ENCODE measurements at regions not wholly inside any gene's neighbourhood (a gene's known extent, or its start where the extent isn't known, plus 50 kb on each side); places are given as distances from the start of the nearest gene placed in this dataset.

GRCh38 chr2:151063271-151063670 is 198.4 kb downstream of the RBM43 start:
- no peak for TF ChIP-seq BACH2 (CRISPR knock-in tag; IDR thresholded peaks at IDR 0.05; ENCODE audit: borderline replicate concordance)
- peak; percentile 20; the same call in 1 of the 2 replicates for TF ChIP-seq TCF4 (CRISPR knock-in tag; IDR thresholded peaks at IDR 0.05; ENCODE audit: borderline replicate concordance)
- 0 out of 2 replicates have a peak, but pooled peaks have one; percentile 41 for TF ChIP-seq ISL1 (CRISPR knock-in tag; IDR thresholded peaks at IDR 0.05)
- 0 out of 2 replicates have a peak, but pooled peaks have one; percentile 69 for TF ChIP-seq SNAI2 (CRISPR knock-in tag; IDR thresholded peaks at IDR 0.05)
- peak; percentile 98 for ATAC-seq

DNA sequence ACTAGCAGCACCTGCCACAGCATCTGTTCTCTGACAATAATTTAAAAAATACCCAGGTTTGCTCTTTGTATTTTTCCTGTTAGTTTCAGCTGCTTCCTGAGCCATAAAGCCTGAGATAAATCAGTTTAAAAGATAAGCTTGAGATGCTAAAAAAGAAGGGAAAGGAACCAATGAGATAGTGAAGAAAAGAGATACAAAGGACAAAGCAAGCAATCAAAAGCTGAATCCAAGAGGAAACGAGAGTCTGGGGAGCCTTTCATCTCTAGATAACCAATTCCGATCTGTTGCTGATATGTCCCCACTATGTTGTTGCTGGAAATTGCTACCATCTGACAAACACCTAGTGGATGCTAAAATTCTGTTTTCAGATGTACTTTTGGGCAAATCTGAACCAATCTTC is 201.4 kb downstream of the RBM43 start:
- no peak for ATAC-seq
- TF ChIP-seq OSR1 (CRISPR knock-in tag; IDR thresholded peaks at IDR 0.05) (no peak), TCF4 (CRISPR knock-in tag; IDR thresholded peaks at IDR 0.05; ENCODE audit: borderline replicate concordance) (peak; percentile 47; the same call in 1 of the 2 replicates)
- TF ChIP-seq, protein P1, sequence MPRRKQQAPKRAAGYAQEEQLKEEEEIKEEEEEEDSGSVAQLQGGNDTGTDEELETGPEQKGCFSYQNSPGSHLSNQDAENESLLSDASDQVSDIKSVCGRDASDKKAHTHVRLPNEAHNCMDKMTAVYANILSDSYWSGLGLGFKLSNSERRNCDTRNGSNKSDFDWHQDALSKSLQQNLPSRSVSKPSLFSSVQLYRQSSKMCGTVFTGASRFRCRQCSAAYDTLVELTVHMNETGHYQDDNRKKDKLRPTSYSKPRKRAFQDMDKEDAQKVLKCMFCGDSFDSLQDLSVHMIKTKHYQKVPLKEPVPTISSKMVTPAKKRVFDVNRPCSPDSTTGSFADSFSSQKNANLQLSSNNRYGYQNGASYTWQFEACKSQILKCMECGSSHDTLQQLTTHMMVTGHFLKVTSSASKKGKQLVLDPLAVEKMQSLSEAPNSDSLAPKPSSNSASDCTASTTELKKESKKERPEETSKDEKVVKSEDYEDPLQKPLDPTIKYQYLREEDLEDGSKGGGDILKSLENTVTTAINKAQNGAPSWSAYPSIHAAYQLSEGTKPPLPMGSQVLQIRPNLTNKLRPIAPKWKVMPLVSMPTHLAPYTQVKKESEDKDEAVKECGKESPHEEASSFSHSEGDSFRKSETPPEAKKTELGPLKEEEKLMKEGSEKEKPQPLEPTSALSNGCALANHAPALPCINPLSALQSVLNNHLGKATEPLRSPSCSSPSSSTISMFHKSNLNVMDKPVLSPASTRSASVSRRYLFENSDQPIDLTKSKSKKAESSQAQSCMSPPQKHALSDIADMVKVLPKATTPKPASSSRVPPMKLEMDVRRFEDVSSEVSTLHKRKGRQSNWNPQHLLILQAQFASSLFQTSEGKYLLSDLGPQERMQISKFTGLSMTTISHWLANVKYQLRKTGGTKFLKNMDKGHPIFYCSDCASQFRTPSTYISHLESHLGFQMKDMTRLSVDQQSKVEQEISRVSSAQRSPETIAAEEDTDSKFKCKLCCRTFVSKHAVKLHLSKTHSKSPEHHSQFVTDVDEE (CRISPR knock-in tag; IDR thresholded peaks at IDR 0.05), result 0 out of 2 replicates have a peak, but pooled peaks have one; percentile 19

DNA sequence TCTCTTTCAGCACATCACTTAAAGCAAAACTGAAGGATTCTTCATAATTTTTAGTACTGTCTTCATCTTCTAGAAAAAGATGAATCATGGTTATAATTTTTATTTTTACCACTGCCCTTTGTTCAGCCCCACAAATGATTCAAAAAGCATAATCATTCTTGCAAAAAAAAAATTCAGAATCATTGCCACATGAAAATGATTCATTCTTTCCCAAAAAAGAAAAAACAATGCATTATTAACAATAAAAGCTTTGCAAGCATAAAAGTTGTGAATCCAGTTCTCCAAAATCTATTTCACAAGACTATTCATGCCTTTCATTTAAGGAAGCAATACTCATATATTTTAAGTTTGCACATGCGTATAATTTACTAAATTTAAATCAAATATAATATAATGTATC is 204.8 kb downstream of the RBM43 start:
- ATAC-seq, result no peak
- TF ChIP-seq RARB (CRISPR knock-in tag; IDR thresholded peaks at IDR 0.05) (no peak), CREB5 (CRISPR knock-in tag; IDR thresholded peaks at IDR 0.05; ENCODE audit: low read depth) (no peak), ISL1 (CRISPR knock-in tag; IDR thresholded peaks at IDR 0.05) (peak; percentile 10; the same call in 1 of the 2 replicates), PATZ1 (CRISPR knock-in tag; IDR thresholded peaks at IDR 0.05; ENCODE audit: borderline replicate concordance) (no peak)

GRCh38 chr2:151053661-151053990 is 208.0 kb downstream of the RBM43 start:
- TF ChIP-seq ESRRG (CRISPR knock-in tag; IDR thresholded peaks at IDR 0.05) (no peak), CSDC2 (CRISPR knock-in tag; IDR thresholded peaks at IDR 0.05) (no peak), ZNF8 (CRISPR knock-in tag; IDR thresholded peaks at IDR 0.05) (no peak), ZC3H10 (CRISPR knock-in tag; IDR thresholded peaks at IDR 0.05) (no peak), OSR1 (CRISPR knock-in tag; IDR thresholded peaks at IDR 0.05) (no peak), PPARA (CRISPR knock-in tag; IDR thresholded peaks at IDR 0.05; ENCODE audit: borderline replicate concordance) (no peak), RARB (CRISPR knock-in tag; IDR thresholded peaks at IDR 0.05) (no peak), ARNTL (CRISPR knock-in tag; IDR thresholded peaks at IDR 0.05; ENCODE audit: borderline replicate concordance, low read depth) (no peak), CSRNP3 (CRISPR knock-in tag; IDR thresholded peaks at IDR 0.05) (no peak), ZFP30 (CRISPR knock-in tag; IDR thresholded peaks at IDR 0.05) (no peak)
- no peak for ATAC-seq

GRCh38 chr2:151052850-151053660 is 208.6 kb downstream of the RBM43 start:
- no peak for ATAC-seq
- TF ChIP-seq SNAI2 (CRISPR knock-in tag; IDR thresholded peaks at IDR 0.05) (no peak), POU6F1 (CRISPR knock-in tag; IDR thresholded peaks at IDR 0.05; ENCODE audit: borderline replicate concordance, low read depth) (no peak), GLIS3 (CRISPR knock-in tag; IDR thresholded peaks at IDR 0.05) (no peak), ARNTL (CRISPR knock-in tag; IDR thresholded peaks at IDR 0.05; ENCODE audit: borderline replicate concordance, low read depth) (no peak), CSRNP3 (CRISPR knock-in tag; IDR thresholded peaks at IDR 0.05) (no peak), CREB5 (CRISPR knock-in tag; IDR thresholded peaks at IDR 0.05; ENCODE audit: low read depth) (no peak)
